HEK293T (cell line): ENCODE measurements at regions not wholly inside any gene's neighbourhood (a gene's known extent, or its start where the extent isn't known, plus 50 kb on each side); places are given as distances from the start of the nearest gene placed in this dataset.

ENCODE experiments used
- CTCF ChIA-PET: fragments of 350-600 bp; formaldehyde crosslinking; extraction: SDS; loops from one replicate; lab custom pipeline; 2021; ENCODE audit warnings: antibody characterized with exemption, inconsistent platforms; lab: Yijun Ruan, JAX
- POLR2A ChIA-PET: fragments of 350-600 bp; formaldehyde crosslinking; extraction: SDS; loops from one replicate; lab custom pipeline; 2020; ENCODE audit warnings: antibody characterized with exemption, inconsistent platforms; lab: Yijun Ruan, JAX
- DNase-seq: peaks from one replicate; pipeline ENCODE4 v3.0.0; 2012; ENCODE audit warnings: mixed read lengths; ENCODE audit errors: extremely low spot score
- ARNT ChIP-seq: fragments of 450-650 bp; IDR thresholded peaks from 2 replicates; pipeline ENCODE4 v1.6.1; 2017; ENCODE audit warnings: mild to moderate bottlenecking
- BHLHE40 ChIP-seq: fragments of 450-650 bp; IDR thresholded peaks from 2 replicates; pipeline ENCODE4 v1.6.1; 2016; ENCODE audit warnings: mild to moderate bottlenecking, moderate library complexity, borderline replicate concordance
- CTBP1 ChIP-seq: fragments of 450-650 bp; IDR thresholded peaks from 2 replicates; pipeline ENCODE4 v1.6.1; 2016; ENCODE audit warnings: borderline replicate concordance
- ELF4 ChIP-seq: fragments of 450-650 bp; IDR thresholded peaks from 2 replicates; pipeline ENCODE4 v1.6.1; 2017; ENCODE audit warnings: antibody characterized with exemption
- FOXA1 ChIP-seq: fragments of 450-650 bp; IDR thresholded peaks from 2 replicates; pipeline ENCODE4 v1.6.1; 2016; ENCODE audit warnings: mild to moderate bottlenecking
- FOXK2 ChIP-seq: fragments of 450-650 bp; IDR thresholded peaks from 2 replicates; pipeline ENCODE4 v1.6.1; 2016; ENCODE audit warnings: mild to moderate bottlenecking
- FOXM1 ChIP-seq: fragments of 450-650 bp; IDR thresholded peaks from 2 replicates; pipeline ENCODE4 v1.6.1; 2017; ENCODE audit warnings: mild to moderate bottlenecking, borderline replicate concordance
- HDGF ChIP-seq: fragments of 450-650 bp; IDR thresholded peaks from 2 replicates; pipeline ENCODE4 v1.6.1; 2017; ENCODE audit warnings: antibody characterized with exemption, borderline replicate concordance
- L3MBTL2 ChIP-seq: fragments of 450-650 bp; conservative IDR thresholded peaks from 2 replicates; pipeline ENCODE4 v1.6.1; 2016; ENCODE audit warnings: mild to moderate bottlenecking
- LEF1 ChIP-seq: fragments of 450-650 bp; IDR thresholded peaks from 2 replicates; pipeline ENCODE4 v1.6.1; 2017; ENCODE audit warnings: mild to moderate bottlenecking, borderline replicate concordance
- NFRKB ChIP-seq: fragments of 450-650 bp; IDR thresholded peaks from 2 replicates; pipeline ENCODE4 v1.6.1; 2016; ENCODE audit warnings: mild to moderate bottlenecking, moderate library complexity
- SP1 ChIP-seq: fragments of 450-650 bp; IDR thresholded peaks from 2 replicates; pipeline ENCODE4 v1.6.1; 2017
- SUZ12 ChIP-seq: fragments of 450-650 bp; IDR thresholded peaks from 2 replicates; pipeline ENCODE4 v1.6.1; 2016; ENCODE audit warnings: mild to moderate bottlenecking
- TARDBP ChIP-seq: fragments of 450-650 bp; IDR thresholded peaks from 2 replicates; pipeline ENCODE4 v1.6.1; 2016
- ZNF384 ChIP-seq: fragments of 450-650 bp; IDR thresholded peaks from 2 replicates; pipeline ENCODE4 v1.6.1; 2016
- TF ChIP-seq, protein P1 (sequence below): fragments of 450-650 bp; IDR thresholded peaks from 2 replicates; pipeline ENCODE4 v1.6.1; 2016

DNA sequence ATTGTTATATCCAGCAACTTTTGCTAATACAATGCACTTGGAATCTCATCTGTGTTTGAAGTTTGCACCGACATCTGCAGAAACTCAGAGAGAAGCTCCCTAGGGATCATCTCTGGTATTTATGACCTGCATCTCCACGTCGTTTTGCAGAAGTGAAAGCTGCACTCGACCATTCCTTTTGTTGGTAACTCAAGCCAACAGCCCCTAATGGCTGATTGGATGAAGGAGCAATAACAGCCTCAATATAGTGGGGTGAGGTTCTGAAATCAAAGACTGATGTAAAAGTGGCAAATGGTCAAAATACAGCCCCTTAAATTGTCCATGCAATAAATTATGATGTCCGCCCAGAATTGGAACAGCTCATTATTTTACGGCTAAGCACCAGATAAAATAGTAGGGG lies 344.2 kb upstream of the KAZN start:
- TF ChIP-seq FOXA1 (no peak), SUZ12 (no peak), L3MBTL2 (no peak), ARNT (no peak), ELF4 (no peak), FOXM1 (no peak), BHLHE40 (no peak), SP1 (no peak), HDGF (no peak)
- CTCF ChIA-PET, result no interaction called here
- no peak for DNase-seq
- POLR2A ChIA-PET, result no interaction called here

DNA sequence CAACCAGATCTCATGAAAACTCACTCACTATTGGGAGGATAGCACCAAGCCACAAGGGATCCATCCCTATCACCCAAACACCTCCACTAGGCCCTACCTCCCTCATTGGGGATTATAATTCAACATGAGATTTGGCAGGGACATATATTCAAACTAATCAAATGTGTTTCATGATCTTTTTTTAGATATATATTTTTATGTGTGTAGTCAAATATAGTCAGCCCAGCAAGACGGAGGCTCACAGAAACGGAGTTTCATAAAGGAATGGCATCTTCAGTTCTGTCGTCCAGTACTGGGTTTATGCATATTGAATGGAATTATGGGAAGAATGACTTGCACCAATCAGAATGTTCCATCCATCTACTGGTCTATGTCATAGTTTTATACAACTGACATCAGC lies 343.3 kb upstream of the KAZN start:
- CTCF ChIA-PET, result no interaction called here
- DNase-seq, result no peak
- TF ChIP-seq, protein P1, sequence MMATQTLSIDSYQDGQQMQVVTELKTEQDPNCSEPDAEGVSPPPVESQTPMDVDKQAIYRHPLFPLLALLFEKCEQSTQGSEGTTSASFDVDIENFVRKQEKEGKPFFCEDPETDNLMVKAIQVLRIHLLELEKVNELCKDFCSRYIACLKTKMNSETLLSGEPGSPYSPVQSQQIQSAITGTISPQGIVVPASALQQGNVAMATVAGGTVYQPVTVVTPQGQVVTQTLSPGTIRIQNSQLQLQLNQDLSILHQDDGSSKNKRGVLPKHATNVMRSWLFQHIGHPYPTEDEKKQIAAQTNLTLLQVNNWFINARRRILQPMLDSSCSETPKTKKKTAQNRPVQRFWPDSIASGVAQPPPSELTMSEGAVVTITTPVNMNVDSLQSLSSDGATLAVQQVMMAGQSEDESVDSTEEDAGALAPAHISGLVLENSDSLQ, result no peak
- TF ChIP-seq FOXA1, result no peak
- POLR2A ChIA-PET, result no interaction called here

DNA sequence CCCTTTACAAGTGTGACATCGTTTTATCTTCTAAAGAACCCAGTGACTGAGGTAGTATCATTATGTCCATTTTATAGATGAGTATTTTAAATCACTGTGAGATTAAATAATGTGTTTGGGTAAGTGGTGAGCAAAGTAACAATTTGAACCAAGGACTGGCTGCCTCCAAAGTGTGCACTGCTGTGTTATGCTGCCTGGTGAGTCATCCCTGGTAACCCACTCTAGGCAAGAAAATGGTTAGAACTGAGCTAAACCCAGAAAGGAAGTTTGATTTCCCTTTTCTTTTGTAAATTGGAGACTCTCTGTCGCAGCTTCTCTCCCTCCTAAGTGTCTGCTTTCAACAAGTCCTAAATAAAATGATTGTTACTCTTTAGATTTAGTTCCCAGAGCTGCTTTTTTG lies 342.8 kb upstream of the KAZN start:
- no peak for DNase-seq
- CTCF ChIA-PET, result no interaction called here
- TF ChIP-seq NFRKB, result no peak
- POLR2A ChIA-PET, result no interaction called here

DNA sequence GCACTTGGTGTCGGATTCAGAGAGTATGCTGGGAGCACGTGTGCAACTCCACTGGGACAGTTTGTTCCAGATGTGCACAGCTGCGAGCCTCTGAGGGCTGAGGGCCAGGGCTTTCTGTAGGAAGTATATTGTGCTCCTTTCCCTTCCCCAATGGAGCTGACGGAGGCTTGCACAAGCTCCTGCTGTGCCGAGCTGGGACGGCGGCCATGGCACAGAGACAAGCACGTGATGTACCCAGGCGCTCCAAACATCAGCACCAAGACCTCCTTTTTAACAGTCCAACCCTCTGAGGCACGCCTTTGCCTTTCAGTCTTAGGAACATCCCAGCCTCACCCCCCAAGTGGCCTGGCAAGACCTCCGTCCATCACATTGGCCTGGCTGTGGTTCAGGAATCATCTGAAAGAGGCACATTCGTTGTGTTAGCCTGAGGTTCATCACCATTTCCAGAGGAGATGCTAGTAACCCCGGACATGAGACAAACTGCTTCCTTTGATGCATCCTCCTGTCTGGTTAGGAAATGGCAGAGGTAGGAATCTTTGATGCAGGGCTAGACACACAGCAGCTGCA lies 339.2 kb upstream of the KAZN start:
- TF ChIP-seq FOXM1 (no peak), CTBP1 (no peak), L3MBTL2 (no peak), SUZ12 (no peak), LEF1 (no peak), TARDBP (no peak), BHLHE40 (no peak), HDGF (no peak), FOXK2 (no peak), ELF4 (no peak), SP1 (no peak), FOXA1 (no peak), ZNF384 (no peak), ARNT (no peak), NFRKB (no peak)
- TF ChIP-seq, protein P1, result no peak

DNA sequence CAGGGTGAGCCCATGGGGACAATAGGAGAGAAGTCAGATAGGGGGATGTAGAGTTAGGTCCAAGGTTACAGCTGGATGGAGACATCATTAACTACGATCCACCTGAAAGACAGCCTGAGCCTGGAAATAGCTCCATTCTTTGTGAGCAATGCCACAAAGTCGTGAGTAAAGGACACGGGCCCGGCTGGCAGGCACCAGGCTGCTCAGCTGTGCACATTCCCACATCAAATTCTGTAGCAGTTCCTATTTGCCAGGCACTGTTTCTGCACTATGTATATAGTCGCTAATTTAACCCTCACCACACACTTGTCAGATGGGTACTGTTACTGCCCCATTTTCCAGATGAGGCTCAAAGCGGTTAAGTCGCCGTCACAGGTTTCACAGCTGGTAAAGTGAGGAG lies 338.0 kb upstream of the KAZN start:
- TF ChIP-seq LEF1, result no peak
- no peak for TF ChIP-seq CTBP1
- POLR2A ChIA-PET, result no interaction called here
- no peak for DNase-seq
- CTCF ChIA-PET, result no interaction called here

More for the DNA sequence above, 339.2 kb upstream of the KAZN start:
- CTCF ChIA-PET, result no interaction called here
- DNase-seq, result no peak
- POLR2A ChIA-PET, result no interaction called here

DNA sequence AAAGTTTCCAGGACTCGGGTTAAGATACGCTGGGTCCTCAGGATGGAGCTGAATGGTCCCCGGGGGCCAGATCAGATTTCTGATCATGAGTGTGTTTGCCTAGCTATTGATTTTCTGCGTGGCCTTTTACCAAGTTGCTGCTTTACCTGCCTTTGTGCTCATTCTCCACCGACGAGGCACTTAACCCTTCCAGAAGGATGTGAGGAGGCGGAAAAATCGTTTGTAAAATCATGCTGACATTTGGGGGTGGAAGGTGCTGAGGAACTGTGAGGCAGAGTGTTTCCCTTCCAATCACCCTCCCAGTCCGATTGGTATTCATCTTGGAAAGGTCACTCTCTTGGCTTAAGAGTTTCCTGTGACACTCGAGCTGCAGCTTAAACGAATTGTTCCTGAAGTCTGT lies 337.1 kb upstream of the KAZN start:
- ChIA-PET POLR2A (no interaction called here), CTCF (interaction anchor here (0.6 kb wide), 1 partner anchor 510 kb away, joined by 3 read pairs; no protein-coding TSS in a partner anchor)
- DNase-seq, result no peak
- no peak for TF ChIP-seq FOXA1
- TF ChIP-seq SUZ12, result no peak
- TF ChIP-seq TARDBP, result no peak
- TF ChIP-seq CTBP1, result no peak

DNA sequence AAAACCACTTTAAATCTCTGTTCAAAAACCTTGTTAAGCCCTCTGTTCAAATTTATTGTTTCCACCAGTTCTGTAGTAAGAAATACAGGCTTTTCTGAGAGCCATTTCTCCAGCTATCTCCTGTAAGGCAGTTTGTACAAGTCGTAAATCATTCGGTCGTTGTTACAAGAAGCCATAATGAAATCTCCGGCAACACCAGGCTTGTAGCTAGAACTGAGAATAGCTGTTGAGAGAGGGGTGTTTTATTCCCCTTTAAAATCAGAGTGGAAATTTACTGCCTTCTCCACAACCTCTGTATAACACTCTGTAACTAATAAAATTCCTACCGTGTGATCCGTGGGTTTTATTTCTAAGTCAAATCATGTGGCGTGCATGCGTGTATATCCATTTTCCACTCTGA lies 335.8 kb upstream of the KAZN start:
- ChIA-PET POLR2A (no interaction called here), CTCF (no interaction called here)
- TF ChIP-seq, protein P1, result peak; percentile 58
- TF ChIP-seq SP1, result no peak
- DNase-seq, result peak; percentile 23

DNA sequence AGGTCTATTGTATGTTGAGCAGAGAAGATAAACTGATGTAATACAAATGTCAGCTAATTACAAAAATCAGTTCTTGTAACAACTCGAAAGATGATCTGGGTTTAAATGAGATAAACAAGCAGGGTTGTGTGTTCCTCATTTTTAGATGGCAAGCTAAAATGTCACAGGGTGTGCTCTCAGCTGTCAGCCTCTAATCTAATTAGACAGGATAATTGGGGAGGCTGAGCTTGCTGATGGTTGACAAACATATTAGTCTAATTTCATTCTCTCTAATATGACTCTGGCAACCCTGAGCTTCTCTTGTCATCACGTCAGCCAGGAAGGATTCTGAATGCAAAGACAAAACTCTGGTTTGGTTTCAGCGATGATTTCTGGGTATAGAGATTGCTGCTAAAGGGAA lies 335.3 kb upstream of the KAZN start:
- POLR2A ChIA-PET, result no interaction called here
- no peak for DNase-seq
- CTCF ChIA-PET, result no interaction called here
- no peak for TF ChIP-seq ELF4
- no peak for TF ChIP-seq ARNT
